GM23338 (cell line): ENCODE measurements at regions not wholly inside any gene's neighbourhood (a gene's known extent, or its start where the extent isn't known, plus 50 kb on each side); places are given as distances from the start of the nearest gene placed in this dataset.

Source experiments
- CREB1 ChIP-seq: fragments of 250-450 bp; sonication (Bioruptor Pico); IDR thresholded peaks from 2 replicates; pipeline ENCODE4 v1.5.0; 2020; ENCODE audit warnings: low read depth, mild to moderate bottlenecking, moderate library complexity
- CTCF ChIP-seq, 2 experiments: fragments of 200-600 bp in 1 of 2; sonication (generic) in 1 of 2; conservative IDR thresholded peaks; 2 replicates each; pipeline versions ENCODE4 v1.5.1 to v1.6.1; 2016 to 2017; ENCODE audit warnings: antibody characterized with exemption in 2 of 2, low read depth in 2 of 2, mild to moderate bottlenecking in 2 of 2, moderate library complexity in 1 of 2
- ETS1 ChIP-seq: IDR thresholded peaks from 2 replicates; pipeline ENCODE4 v1.6.1; 2016; ENCODE audit warnings: antibody characterized with exemption
- EZH2 ChIP-seq: fragments of 200-600 bp; sonication (generic); IDR thresholded peaks from one replicate; pipeline ENCODE4 v1.8.0; 2017; ENCODE audit warnings: antibody characterized with exemption, mild to moderate bottlenecking, low read depth; ENCODE audit not compliant: unreplicated experiment
- EZH2phosphoT487 ChIP-seq: fragments of 200-600 bp; sonication (generic); IDR thresholded peaks from one replicate; pipeline ENCODE4 v1.8.1; 2018; ENCODE audit warnings: antibody characterized with exemption; ENCODE audit not compliant: unreplicated experiment
- JUNB ChIP-seq: IDR thresholded peaks from one replicate; pipeline ENCODE4 v1.6.1; 2016; ENCODE audit warnings: antibody characterized with exemption; ENCODE audit not compliant: unreplicated experiment
- POLR2AphosphoS5 ChIP-seq: IDR thresholded peaks from 2 replicates; pipeline ENCODE4 v1.6.1; 2016; ENCODE audit warnings: antibody characterized with exemption, low read depth
- REST ChIP-seq: IDR thresholded peaks from one replicate; pipeline ENCODE4 v1.6.1; 2018; ENCODE audit warnings: antibody characterized with exemption; ENCODE audit not compliant: unreplicated experiment
- STAT1 ChIP-seq: IDR thresholded peaks from one replicate; pipeline ENCODE4 v1.6.1; 2016; ENCODE audit warnings: antibody characterized with exemption; ENCODE audit not compliant: unreplicated experiment

GRCh38 chr4:30881985-30882384, 161.8 kb downstream of the PCDH7 start:
- TF ChIP-seq EZH2, result no peak
- no peak for TF ChIP-seq CTCF (conservative IDR thresholded peaks at IDR 0.05; ENCODE audit: low read depth in 2 of 2)
- no peak for TF ChIP-seq ETS1
- TF ChIP-seq REST, result no peak
- TF ChIP-seq POLR2AphosphoS5, result no peak
- no peak for TF ChIP-seq CREB1 (CRISPR knock-in tag)
- no peak for TF ChIP-seq STAT1
- TF ChIP-seq EZH2phosphoT487, result no peak
- no peak for TF ChIP-seq JUNB
